ENCODE measurements at regions not wholly inside any gene's neighbourhood (a gene's known extent, or its start where the extent isn't known, plus 50 kb on each side); places are given as distances from the start of the nearest gene placed in this dataset.

- TF ChIP-seq CTCF (IDR thresholded peaks at IDR 0.05; ENCODE audit: low read depth, low read length) (no peak), POLR2A (IDR thresholded peaks at IDR 0.05; ENCODE audit: extremely low read depth, insufficient read length) (no peak), MYC (IDR thresholded peaks at IDR 0.05; ENCODE audit: low read depth, low read length) (no peak), MAX (IDR thresholded peaks at IDR 0.05; ENCODE audit: low read depth, low read length) (no peak)
- H3K4me3 ChIP-seq (ENCODE audit: low read depth, low read length) = no peak overlapping the region
- DNase-seq (ENCODE audit: low read depth) = no peak
Observed at GRCh38 chr11:19601235-19601634, 111.4 kb upstream of the NAV2 start.

- TF ChIP-seq MYC (IDR thresholded peaks at IDR 0.05; ENCODE audit: low read depth, low read length) = no peak
- TF ChIP-seq POLR2A (IDR thresholded peaks at IDR 0.05; ENCODE audit: extremely low read depth, insufficient read length) = no peak
- no peak for TF ChIP-seq CTCF (IDR thresholded peaks at IDR 0.05; ENCODE audit: low read depth, low read length)
- TF ChIP-seq MAX (IDR thresholded peaks at IDR 0.05; ENCODE audit: low read depth, low read length) = no peak
- H3K4me3 ChIP-seq (ENCODE audit: low read depth, low read length) = no peak overlapping the region
- no peak for DNase-seq (ENCODE audit: low read depth)
Observed at GRCh38 chr11:19599681-19600080, 113.0 kb upstream of the NAV2 start.

GRCh38 chr11:19598876-19599486 is 113.7 kb upstream of the NAV2 start:
- H3K4me3 ChIP-seq (ENCODE audit: low read depth, low read length) = no peak overlapping the region
- DNase-seq (ENCODE audit: low read depth) = no peak
- TF ChIP-seq CTCF (IDR thresholded peaks at IDR 0.05; ENCODE audit: low read depth, low read length) (no peak), MAX (IDR thresholded peaks at IDR 0.05; ENCODE audit: low read depth, low read length) (no peak), POLR2A (IDR thresholded peaks at IDR 0.05; ENCODE audit: extremely low read depth, insufficient read length) (no peak), MYC (IDR thresholded peaks at IDR 0.05; ENCODE audit: low read depth, low read length) (no peak)

- DNase-seq (ENCODE audit: low read depth) = no peak
- no peak overlapping the region for H3K4me3 ChIP-seq (ENCODE audit: low read depth, low read length)
- no peak for TF ChIP-seq MAX (IDR thresholded peaks at IDR 0.05; ENCODE audit: low read depth, low read length)
- no peak for TF ChIP-seq MYC (IDR thresholded peaks at IDR 0.05; ENCODE audit: low read depth, low read length)
- no peak for TF ChIP-seq CTCF (IDR thresholded peaks at IDR 0.05; ENCODE audit: low read depth, low read length)
- no peak for TF ChIP-seq POLR2A (IDR thresholded peaks at IDR 0.05; ENCODE audit: extremely low read depth, insufficient read length)
Observed at GRCh38 chr11:19598456-19598855, 114.2 kb upstream of the NAV2 start.

- no peak overlapping the region for H3K4me3 ChIP-seq (ENCODE audit: low read depth, low read length)
- no peak for DNase-seq (ENCODE audit: low read depth)
- no peak for TF ChIP-seq POLR2A (IDR thresholded peaks at IDR 0.05; ENCODE audit: extremely low read depth, insufficient read length)
- no peak for TF ChIP-seq MAX (IDR thresholded peaks at IDR 0.05; ENCODE audit: low read depth, low read length)
- no peak for TF ChIP-seq CTCF (IDR thresholded peaks at IDR 0.05; ENCODE audit: low read depth, low read length)
- no peak for TF ChIP-seq MYC (IDR thresholded peaks at IDR 0.05; ENCODE audit: low read depth, low read length)
Observed at GRCh38 chr11:19597876-19598275, 114.8 kb upstream of the NAV2 start.

Data from NB4 (cell line).